ENCODE measurements at regions not wholly inside any gene's neighbourhood (a gene's known extent, or its start where the extent isn't known, plus 50 kb on each side); places are given as distances from the start of the nearest gene placed in this dataset.

DNA sequence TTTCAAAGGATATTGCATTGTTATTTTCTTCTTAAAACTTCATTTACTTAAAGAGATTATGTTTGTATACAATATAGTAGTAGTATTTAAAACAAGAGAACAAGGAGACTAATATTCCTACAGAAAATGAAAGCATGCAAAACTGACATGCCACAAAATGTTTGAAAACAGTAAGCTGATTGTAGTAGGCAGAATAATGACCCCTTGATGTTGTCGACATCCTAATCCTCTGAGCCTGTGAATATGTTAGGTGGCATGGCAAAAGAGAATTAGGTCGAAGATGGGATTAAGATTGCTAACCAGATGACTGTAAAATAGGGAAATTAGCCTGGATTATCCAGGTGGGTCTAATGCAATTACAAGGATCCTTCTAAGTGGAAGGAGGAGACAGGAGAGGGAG lies 522.2 kb upstream of the NR3C2 start:
- Histone ChIP-seq H3K9me3 (no peaks in the 10 kb centered on the region), H3K36me3 (no peaks in the 10 kb centered on the region), H3K27ac (no peak overlapping the region), H3K4me1 (ENCODE audit: insufficient read depth) (no peaks in the 10 kb centered on the region), H3K27me3 (no peaks in the 10 kb centered on the region), H3K4me3 (no peak overlapping the region)
- WGBS, 3 donors: 83 to 86% (median 84%) methylated on average over 2 of the region's 2 CpGs
- intact Hi-C loops (cut with DNase I): no loop called here
- no peak for DNase-seq
- TF ChIP-seq CTCF (IDR thresholded peaks at IDR 0.05): no peak
- TF ChIP-seq POLR2A (IDR thresholded peaks at IDR 0.05): no peak
- no peak for TF ChIP-seq EP300 (IDR thresholded peaks at IDR 0.05)

DNA sequence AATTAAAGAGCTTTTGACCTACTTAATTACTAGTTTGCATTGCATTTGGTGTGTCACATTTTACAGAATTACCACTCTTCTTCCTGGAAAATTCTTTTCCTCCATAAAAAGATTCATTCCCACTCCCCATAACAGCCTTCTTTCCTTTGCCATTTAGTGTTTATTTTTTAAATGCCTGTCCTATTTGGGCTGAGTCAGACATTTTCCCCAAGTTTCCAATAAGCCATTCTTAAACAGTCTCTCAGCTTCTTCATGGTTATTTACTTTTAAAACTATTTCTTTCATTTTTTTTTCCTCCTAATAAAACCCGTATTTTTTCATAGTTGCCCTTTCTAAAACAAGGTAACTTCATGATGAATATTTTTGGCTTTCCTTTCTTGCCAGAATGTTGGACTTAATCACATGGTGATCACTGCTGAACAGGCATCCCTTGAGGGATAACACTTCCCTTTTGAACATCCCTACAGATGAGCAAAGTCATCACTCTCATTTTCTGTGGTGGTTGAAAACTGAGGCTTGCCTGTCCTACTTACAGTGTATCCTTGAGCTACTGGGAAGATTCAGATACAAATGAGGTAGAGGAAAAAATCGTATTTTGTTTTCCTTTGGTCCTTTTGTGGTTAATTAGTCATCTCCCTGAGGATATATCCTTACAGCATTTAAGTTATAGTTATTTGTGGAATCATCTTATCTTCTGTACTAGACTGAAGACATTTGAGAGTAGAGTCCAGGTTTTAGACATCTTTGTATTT lies 520.5 kb upstream of the NR3C2 start:
- Histone ChIP-seq H3K9me3 (no peaks in the 10 kb centered on the region), H3K27ac (no peak overlapping the region), H3K27me3 (no peaks in the 10 kb centered on the region), H3K4me1 (ENCODE audit: insufficient read depth) (no peaks in the 10 kb centered on the region), H3K4me3 (no peak overlapping the region), H3K36me3 (no peaks in the 10 kb centered on the region)
- 47 to 67% (median 52%) methylated on average over 2 of the region's 2 CpGs for WGBS, 3 donors
- intact Hi-C loops (cut with DNase I): no loop called here
- DNase-seq: no peak
- TF ChIP-seq CTCF (IDR thresholded peaks at IDR 0.05) (no peak), POLR2A (IDR thresholded peaks at IDR 0.05) (no peak), EP300 (IDR thresholded peaks at IDR 0.05) (no peak)

DNA sequence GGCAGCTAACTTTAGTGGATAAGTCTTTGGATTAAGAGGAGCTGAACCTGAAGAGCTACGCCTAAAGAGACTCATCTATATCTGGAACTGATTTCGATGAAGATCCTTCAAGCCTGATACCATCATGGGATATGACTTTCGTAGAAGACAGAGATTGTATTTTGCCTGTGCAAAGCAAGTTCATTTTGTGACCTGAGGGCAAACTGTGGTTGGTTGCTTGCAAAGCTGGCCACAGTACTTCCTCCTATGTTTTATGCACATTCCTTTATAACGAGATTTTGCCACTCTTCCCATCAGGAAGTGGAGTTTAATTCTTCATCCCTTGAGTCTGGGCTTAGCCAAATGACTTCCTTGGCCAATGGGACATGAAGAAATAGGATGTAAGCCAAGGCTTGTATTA lies 519.3 kb upstream of the NR3C2 start:
- Histone ChIP-seq H3K4me3 (no peak overlapping the region), H3K9me3 (no peaks in the 10 kb centered on the region), H3K36me3 (no peaks in the 10 kb centered on the region), H3K4me1 (ENCODE audit: insufficient read depth) (no peaks in the 10 kb centered on the region), H3K27ac (no peak overlapping the region), H3K27me3 (no peaks in the 10 kb centered on the region)
- WGBS, 3 donors: 74 to 84% (median 79%) methylated on average over 4 of the region's 4 CpGs
- TF ChIP-seq EP300 (IDR thresholded peaks at IDR 0.05) (no peak), CTCF (IDR thresholded peaks at IDR 0.05) (no peak), POLR2A (IDR thresholded peaks at IDR 0.05) (no peak)
- DNase-seq: no peak
- intact Hi-C loops (cut with DNase I): no loop called here

DNA sequence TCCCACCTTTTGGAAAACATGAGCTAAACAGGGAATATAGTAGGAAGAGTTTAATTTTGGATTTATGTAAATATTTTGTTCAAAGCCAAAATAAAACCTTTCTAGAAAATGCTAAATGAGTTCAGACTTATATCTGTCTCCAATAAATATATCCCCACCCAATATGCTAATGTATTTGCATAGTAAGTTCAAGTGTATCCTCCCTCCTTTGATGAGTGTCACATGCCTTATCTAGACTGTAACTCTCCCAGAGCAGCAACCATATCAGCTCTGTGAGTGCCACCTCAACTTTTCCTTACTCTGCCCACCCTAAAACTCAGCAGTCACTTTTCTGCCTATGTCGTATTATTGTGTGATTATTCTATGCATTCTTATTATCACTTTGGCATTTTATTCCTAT lies 516.1 kb upstream of the NR3C2 start:
- DNase-seq: no peak
- no peaks in the 10 kb centered on the region for H3K36me3 ChIP-seq
- TF ChIP-seq POLR2A (IDR thresholded peaks at IDR 0.05) (no peak), EP300 (IDR thresholded peaks at IDR 0.05) (no peak), CTCF (IDR thresholded peaks at IDR 0.05) (no peak)
- H3K27ac ChIP-seq: no peak overlapping the region
- H3K4me1 ChIP-seq (ENCODE audit: insufficient read depth): no peaks in the 10 kb centered on the region
- no peaks in the 10 kb centered on the region for H3K9me3 ChIP-seq
- H3K27me3 ChIP-seq: no peaks in the 10 kb centered on the region
- no peak overlapping the region for H3K4me3 ChIP-seq
- WGBS, 3 donors: 80 to 90% (median 87%) methylated on average over 1 of the region's 1 CpG
- intact Hi-C loops (cut with DNase I): no loop called here
